H9 (cell line): ENCODE measurements at regions not wholly inside any gene's neighbourhood (a gene's known extent, or its start where the extent isn't known, plus 50 kb on each side); places are given as distances from the start of the nearest gene placed in this dataset.

ENCODE experiments used
- DNase-seq: peaks from one replicate; pipeline ENCODE4 v3.0.0-alpha.2; 2017
- H2AFZ ChIP-seq: one replicate; pipeline ENCODE4 v1.6.1; 2013; ENCODE audit warnings: mild to moderate bottlenecking, low read length, control low read depth, moderate library complexity
- H2AK5ac ChIP-seq: 2 replicates; pipeline ENCODE4 v1.6.1; 2013; ENCODE audit warnings: low read length, control low read depth, mixed read lengths; ENCODE audit not compliant: insufficient read length
- H2BK120ac ChIP-seq: one replicate; pipeline ENCODE4 v1.6.1; 2013; ENCODE audit warnings: low read depth, mild to moderate bottlenecking, low read length, control low read depth, inconsistent platforms; ENCODE audit not compliant: poor library complexity, severe bottlenecking
- H2BK12ac ChIP-seq: 2 replicates; pipeline ENCODE4 v1.6.1; 2013; ENCODE audit warnings: low read length, control low read depth, mixed read lengths, low read depth; ENCODE audit not compliant: insufficient read length
- H2BK15ac ChIP-seq: 2 replicates; pipeline ENCODE4 v1.6.1; 2013; ENCODE audit warnings: low read depth, low read length, control low read depth
- H2BK20ac ChIP-seq: one replicate; pipeline ENCODE4 v1.6.1; 2013; ENCODE audit warnings: low read depth, mild to moderate bottlenecking, low read length, control low read depth, inconsistent platforms; ENCODE audit not compliant: poor library complexity, severe bottlenecking
- H2BK5ac ChIP-seq: 2 replicates; pipeline ENCODE4 v1.6.1; 2013; ENCODE audit warnings: low read length, control low read depth, mixed read lengths; ENCODE audit not compliant: insufficient read length
- H3K14ac ChIP-seq: 2 replicates; pipeline ENCODE4 v1.6.1; 2013; ENCODE audit warnings: low read length, control low read depth; ENCODE audit not compliant: insufficient read depth
- H3K18ac ChIP-seq: 2 replicates; pipeline ENCODE4 v1.6.1; 2013; ENCODE audit warnings: low read depth, mild to moderate bottlenecking, mixed read lengths, low read length, control low read depth; ENCODE audit not compliant: insufficient read length
- H3K23ac ChIP-seq: 2 replicates; pipeline ENCODE4 v1.6.1; 2013; ENCODE audit warnings: low read length, control low read depth, mixed read lengths, low read depth; ENCODE audit not compliant: insufficient read length
- H3K23me2 ChIP-seq: 2 replicates; pipeline ENCODE4 v1.6.1; 2013; ENCODE audit warnings: low read depth, mild to moderate bottlenecking, mixed read lengths, low read length, control low read depth; ENCODE audit not compliant: insufficient read length, poor library complexity, severe bottlenecking
- H3K27ac ChIP-seq: 2 replicates; pipeline ENCODE4 v1.5.1; 2013; ENCODE audit warnings: low read length, control low read depth, mixed read lengths, low read depth; ENCODE audit not compliant: insufficient read length
- H3K27me3 ChIP-seq: 2 replicates; pipeline ENCODE4 v1.6.1; 2013; ENCODE audit warnings: low read length, control low read depth, inconsistent platforms; ENCODE audit not compliant: insufficient read depth
- H3K4ac ChIP-seq: 2 replicates; pipeline ENCODE4 v1.6.1; 2013; ENCODE audit warnings: low read depth, mild to moderate bottlenecking, control low read depth, inconsistent platforms, low read length, moderate library complexity
- H3K4me1 ChIP-seq: 2 replicates; pipeline ENCODE4 v1.6.1; 2013; ENCODE audit warnings: low read length, control low read depth, inconsistent platforms; ENCODE audit not compliant: insufficient read depth
- H3K4me2 ChIP-seq: 2 replicates; pipeline ENCODE4 v1.6.1; 2013; ENCODE audit warnings: low read length, control low read depth, mixed read lengths; ENCODE audit not compliant: insufficient read length, insufficient read depth
- H3K56ac ChIP-seq: 2 replicates; pipeline ENCODE4 v1.6.1; 2013; ENCODE audit warnings: low read depth, mild to moderate bottlenecking, mixed read lengths, low read length, control low read depth; ENCODE audit not compliant: insufficient read length
- H3K79me1 ChIP-seq: 2 replicates; pipeline ENCODE4 v1.6.1; 2013; ENCODE audit warnings: low read depth, mild to moderate bottlenecking, moderate library complexity, low read length, control low read depth, inconsistent platforms; ENCODE audit not compliant: insufficient read depth, poor library complexity, severe bottlenecking
- H3K79me2 ChIP-seq: 2 replicates; pipeline ENCODE4 v1.6.1; 2013; ENCODE audit warnings: low read length, control low read depth, inconsistent platforms; ENCODE audit not compliant: insufficient read depth
- H3K9ac ChIP-seq: 2 replicates; pipeline ENCODE4 v1.6.1; 2013; ENCODE audit warnings: low read length, control low read depth, mixed read lengths; ENCODE audit not compliant: insufficient read length; ENCODE audit errors: extremely low read depth
- H3K9me3 ChIP-seq: one replicate; pipeline ENCODE4 v1.6.1; 2013; ENCODE audit warnings: low read depth, low read length, inconsistent platforms; ENCODE audit not compliant: control insufficient read depth
- H3T11ph ChIP-seq: one replicate; pipeline ENCODE4 v1.6.1; 2013; ENCODE audit warnings: mild to moderate bottlenecking, low read length, control low read depth, inconsistent platforms
- H4K20me1 ChIP-seq: one replicate; pipeline ENCODE4 v1.6.1; 2013; ENCODE audit not compliant: control insufficient read depth, insufficient read length, insufficient read depth
- H4K5ac ChIP-seq: 2 replicates; pipeline ENCODE4 v1.6.1; 2013; ENCODE audit warnings: low read depth, mild to moderate bottlenecking, mixed read lengths, low read length, control low read depth; ENCODE audit not compliant: insufficient read length
- H4K8ac ChIP-seq: replicated peaks from 2 replicates; pipeline ENCODE4 v1.6.1; 2013; ENCODE audit warnings: low read length, control low read depth, mixed read lengths, low read depth; ENCODE audit not compliant: insufficient read length
- H4K91ac ChIP-seq: 2 replicates; pipeline ENCODE4 v1.6.1; 2013; ENCODE audit warnings: low read depth, mild to moderate bottlenecking, moderate library complexity, mixed read lengths, low read length, control low read depth; ENCODE audit not compliant: insufficient read length
- H3K27ac Mint-ChIP-seq, 3 experiments: 2 replicates in 2 of 3; 3 replicates in 1 of 3; pipeline ENCODE4 v1.8.0; 2020 to 2021; ENCODE audit warnings: mixed read lengths in 3 of 3, mild to moderate bottlenecking in 1 of 3, moderate library complexity in 1 of 3
- H3K27me3 Mint-ChIP-seq: 2 replicates; pipeline ENCODE4 v1.8.0; 2021; ENCODE audit warnings: low read depth, mild to moderate bottlenecking, moderate library complexity, mixed read lengths
- H3K36me3 Mint-ChIP-seq, 3 experiments: 2 replicates in 2 of 3; 3 replicates in 1 of 3; pipeline ENCODE4 v1.8.0; 2020 to 2021; ENCODE audit warnings: low read depth in 3 of 3, mixed read lengths in 3 of 3; ENCODE audit not compliant: insufficient read depth in 1 of 3
- H3K4me1 Mint-ChIP-seq, 2 experiments: 2 replicates each; pipeline ENCODE4 v1.8.0; 2020; ENCODE audit warnings: mixed read lengths in 2 of 2
- H3K4me3 Mint-ChIP-seq, 2 experiments: 2 replicates in 1 of 2; 3 replicates in 1 of 2; pipeline ENCODE4 v1.8.0; 2020 to 2021; ENCODE audit warnings: mild to moderate bottlenecking in 2 of 2, mixed read lengths in 2 of 2, moderate library complexity in 1 of 2
- H3K9me3 Mint-ChIP-seq, 2 experiments: 2 replicates in 1 of 2; 3 replicates in 1 of 2; pipeline ENCODE4 v1.8.0; 2020; ENCODE audit warnings: mild to moderate bottlenecking in 2 of 2, mixed read lengths in 2 of 2, moderate library complexity in 1 of 2
- CTCF ChIP-seq: fragments of 200-600 bp; sonication (generic); conservative IDR thresholded peaks from 3 replicates; pipeline ENCODE4 v1.8.0; 2021; ENCODE audit warnings: antibody characterized with exemption, mild to moderate bottlenecking

GRCh38 chr6:141117874-141118273, 1014.9 kb upstream of the GJE1 start:
- H3K4me2 ChIP-seq: no peak overlapping the region
- no peak overlapping the region for H3K4ac ChIP-seq
- no peaks in the 10 kb centered on the region for H3K9me3 ChIP-seq
- H3K4me1 ChIP-seq: no peaks in the 10 kb centered on the region
- no peak overlapping the region for H2AFZ ChIP-seq
- H3K56ac ChIP-seq: no peak overlapping the region
- H3K27ac ChIP-seq: no peak overlapping the region
- no peak overlapping the region for H2BK20ac ChIP-seq
- H3K27me3 ChIP-seq: no peaks in the 10 kb centered on the region
- Mint-ChIP-seq H3K36me3 (no peaks in the 10 kb centered on the region), H3K4me3 (no peak overlapping the region), H3K27ac (no peak overlapping the region), H3K9me3 (no peaks in the 10 kb centered on the region), H3K4me1 (peaks cover 3% of the 10 kb centered on the region in 2 experiments; a peak in 1 of 4 replicates), H3K27me3 (no peaks in the 10 kb centered on the region)
- H4K91ac ChIP-seq: no peak overlapping the region
- no peaks in the 10 kb centered on the region for H3K79me1 ChIP-seq
- no peak overlapping the region for H2AK5ac ChIP-seq
- no peak overlapping the region for H2BK120ac ChIP-seq
- no peaks in the 10 kb centered on the region for H4K20me1 ChIP-seq
- H2BK15ac ChIP-seq: no peak overlapping the region
- no peak overlapping the region for H3T11ph ChIP-seq
- no peak overlapping the region for H4K8ac ChIP-seq
- no peak overlapping the region for H3K9ac ChIP-seq
- no peak for TF ChIP-seq CTCF
- no peak overlapping the region for H4K5ac ChIP-seq
- H3K18ac ChIP-seq: no peak overlapping the region
- no peak overlapping the region for H2BK5ac ChIP-seq
- H3K23me2 ChIP-seq: no peaks in the 10 kb centered on the region
- no peak overlapping the region for H3K14ac ChIP-seq
- H2BK12ac ChIP-seq: no peak overlapping the region
- H3K23ac ChIP-seq: no peak overlapping the region
- no peaks in the 10 kb centered on the region for H3K79me2 ChIP-seq
- DNase-seq: no peak
